Uterus (tissue), 3 donors: ENCODE measurements at regions not wholly inside any gene's neighbourhood (a gene's known extent, or its start where the extent isn't known, plus 50 kb on each side); places are given as distances from the start of the nearest gene placed in this dataset.

ENCODE experiments used
- DNase-seq, 2 donors: peaks; one replicate each; pipeline ENCODE4 v3.0.0-alpha.2; 2019 to 2020
- H3K27ac ChIP-seq, 2 donors: fragments of 200-600 bp; sonication (generic); 1 replicate in 1 of 2; 2 replicates in 1 of 2; pipeline ENCODE4 v1.5.1; 2016 to 2018
- H3K27me3 ChIP-seq, 2 donors: fragments of 200-600 bp; sonication (generic); one replicate each; pipeline ENCODE4 v1.5.1; 2018 to 2019; ENCODE audit warnings: control low read depth in 1 of 2
- H3K36me3 ChIP-seq, 2 donors: fragments of 200-600 bp; sonication (generic); one replicate each; pipeline ENCODE4 v1.5.1; 2019; ENCODE audit warnings: control low read depth in 1 of 2
- H3K4me1 ChIP-seq, 2 donors: fragments of 200-600 bp; sonication (generic); one replicate each; pipeline ENCODE4 v1.5.1; 2018 to 2019; ENCODE audit warnings: control low read depth in 1 of 2
- H3K4me3 ChIP-seq, 2 donors: fragments of 200-600 bp; sonication (generic); 1 replicate in 1 of 2; 2 replicates in 1 of 2; pipeline ENCODE4 v1.5.1; 2018 to 2019; ENCODE audit warnings: mild to moderate bottlenecking in 1 of 2
- H3K9me3 ChIP-seq, 2 donors: fragments of 200-600 bp; sonication (generic); one replicate each; pipeline ENCODE4 v1.5.1; 2019; ENCODE audit warnings: control low read depth in 1 of 2
- CTCF ChIP-seq, 4 experiments: fragments of 200-600 bp in 2 of 4; fragments of 450-650 bp in 2 of 4; sonication (generic) in 2 of 4; IDR thresholded peaks; one replicate each; pipeline ENCODE4 v1.5.1; 2016 to 2019; ENCODE audit warnings: antibody characterized with exemption in 4 of 4, mild to moderate bottlenecking in 2 of 4, moderate library complexity in 1 of 4
- POLR2A ChIP-seq, 2 donors: fragments of 450-650 bp; IDR thresholded peaks; one replicate each; pipeline ENCODE4 v1.6.1; 2016; ENCODE audit warnings: antibody characterized with exemption in 2 of 2, mild to moderate bottlenecking in 1 of 2, moderate library complexity in 1 of 2
- intact Hi-C: fragments of 100-400 bp; cut with DNase I; formaldehyde crosslinking; loops from one replicate; pipeline ENCODE4 v1.15.1; 2023; ENCODE audit warnings: low total_unique reads
- donor health status: DM: yes; HTN: yes; CAD: no.

- H3K27ac ChIP-seq: no peak overlapping the region
- no peaks in the 10 kb centered on the region for H3K4me1 ChIP-seq
- no peak overlapping the region for H3K4me3 ChIP-seq
- H3K27me3 ChIP-seq: no peaks in the 10 kb centered on the region
- intact Hi-C loops: no loop called here
- no peaks in the 10 kb centered on the region for H3K9me3 ChIP-seq
- TF ChIP-seq POLR2A (IDR thresholded peaks at IDR 0.05): no peak
- TF ChIP-seq CTCF (IDR thresholded peaks at IDR 0.05): no peak
- H3K36me3 ChIP-seq: no peaks in the 10 kb centered on the region
- no peak for DNase-seq
Observed at GRCh38 chr4:132123870-132124623, 1025.0 kb upstream of the PCDH10 start.

DNA sequence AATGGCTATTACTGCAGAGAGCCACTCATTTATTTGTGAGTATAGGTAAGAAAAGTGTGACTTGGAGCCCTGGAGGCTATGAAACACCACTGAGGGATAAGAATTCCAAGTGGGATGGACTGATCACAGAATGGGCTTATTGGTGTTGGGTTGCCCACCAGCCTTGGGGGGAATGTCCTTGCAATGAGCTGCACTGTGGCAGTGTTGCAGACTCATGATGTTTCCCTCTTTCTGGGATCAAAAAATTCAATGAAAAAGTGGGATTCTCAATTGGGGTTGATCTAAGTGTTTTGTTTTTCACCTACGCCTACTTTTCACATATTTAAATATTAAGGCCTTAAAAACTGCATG is 1024.5 kb upstream of the PCDH10 start:
- Histone ChIP-seq H3K27ac (no peak overlapping the region), H3K27me3 (no peaks in the 10 kb centered on the region), H3K4me3 (no peak overlapping the region), H3K9me3 (no peaks in the 10 kb centered on the region), H3K36me3 (no peaks in the 10 kb centered on the region), H3K4me1 (no peaks in the 10 kb centered on the region)
- no peak for DNase-seq
- TF ChIP-seq CTCF (IDR thresholded peaks at IDR 0.05) (no peak), POLR2A (IDR thresholded peaks at IDR 0.05) (no peak)
- intact Hi-C loops: no loop called here

- intact Hi-C loops: no loop called here
Observed at GRCh38 chr4:132125131-132125530, 1024.0 kb upstream of the PCDH10 start.

GRCh38 chr4:132132433-132132832 is 1016.7 kb upstream of the PCDH10 start:
- Histone ChIP-seq H3K27me3 (no peaks in the 10 kb centered on the region), H3K27ac (no peak overlapping the region), H3K36me3 (no peaks in the 10 kb centered on the region), H3K9me3 (no peaks in the 10 kb centered on the region), H3K4me3 (no peak overlapping the region), H3K4me1 (no peaks in the 10 kb centered on the region)
- TF ChIP-seq CTCF (IDR thresholded peaks at IDR 0.05) (no peak), POLR2A (IDR thresholded peaks at IDR 0.05) (no peak)
- no peak for DNase-seq
- intact Hi-C loops: no loop called here

More at GRCh38 chr4:132125131-132125530, 1024.0 kb upstream of the PCDH10 start:
- Histone ChIP-seq H3K36me3 (no peaks in the 10 kb centered on the region), H3K4me1 (no peaks in the 10 kb centered on the region), H3K27ac (no peak overlapping the region), H3K9me3 (no peaks in the 10 kb centered on the region), H3K27me3 (no peaks in the 10 kb centered on the region), H3K4me3 (no peak overlapping the region)
- no peak for TF ChIP-seq CTCF (IDR thresholded peaks at IDR 0.05)
- no peak for TF ChIP-seq POLR2A (IDR thresholded peaks at IDR 0.05)
- no peak for DNase-seq

GRCh38 chr4:132169660-132170059 is 979.4 kb upstream of the PCDH10 start:
- intact Hi-C loops: no loop called here
- TF ChIP-seq CTCF (IDR thresholded peaks at IDR 0.05): no peak
- Histone ChIP-seq H3K36me3 (no peaks in the 10 kb centered on the region), H3K27me3 (no peaks in the 10 kb centered on the region), H3K9me3 (no peaks in the 10 kb centered on the region), H3K4me1 (no peaks in the 10 kb centered on the region), H3K27ac (no peak overlapping the region), H3K4me3 (no peak overlapping the region)
- no peak for DNase-seq
